ENCODE measurements at regions not wholly inside any gene's neighbourhood (a gene's known extent, or its start where the extent isn't known, plus 50 kb on each side); places are given as distances from the start of the nearest gene placed in this dataset.

GRCh38 chr2:343355-343754 lies 55.5 kb upstream of the ALKAL2 start:
- no peak for TF ChIP-seq CTCF (IDR thresholded peaks at IDR 0.05; ENCODE audit: low read length, missing control alignments)
- DNase-seq (ENCODE audit: low read depth) = no peak
- H3K4me3 ChIP-seq (replicated peaks; ENCODE audit: low read depth, low read length) = no peak overlapping the region

GRCh38 chr2:341912-342311 lies 54.0 kb upstream of the ALKAL2 start:
- no peak for TF ChIP-seq CTCF (IDR thresholded peaks at IDR 0.05; ENCODE audit: low read length, missing control alignments)
- no peak overlapping the region for H3K4me3 ChIP-seq (replicated peaks; ENCODE audit: low read depth, low read length)
- no peak for DNase-seq (ENCODE audit: low read depth)

GRCh38 chr2:341017-341542 lies 53.2 kb upstream of the ALKAL2 start:
- TF ChIP-seq CTCF (IDR thresholded peaks at IDR 0.05; ENCODE audit: low read length, missing control alignments) = no peak
- H3K4me3 ChIP-seq (replicated peaks; ENCODE audit: low read depth, low read length) = no peak overlapping the region
- DNase-seq (ENCODE audit: low read depth) = no peak

Data from fibroblast of pulmonary artery (primary cell).